Osteoblast (primary cell): ENCODE measurements at regions not wholly inside any gene's neighbourhood (a gene's known extent, or its start where the extent isn't known, plus 50 kb on each side); places are given as distances from the start of the nearest gene placed in this dataset.

ENCODE experiments used
- DNase-seq: peaks from one replicate; pipeline ENCODE4 v3.0.0; 2011; ENCODE audit warnings: low spot score, mixed read lengths; ENCODE audit not compliant: insufficient read length; ENCODE audit errors: missing footprints
- H2AFZ ChIP-seq: 2 replicates; pipeline ENCODE4 v1.6.0; 2011; ENCODE audit warnings: mild to moderate bottlenecking, low read length
- H3K27ac ChIP-seq: 2 replicates; pipeline ENCODE4 v1.5.1; 2011; ENCODE audit warnings: mild to moderate bottlenecking, low read depth, low read length, moderate library complexity
- H3K27me3 ChIP-seq: 2 replicates; pipeline ENCODE4 v1.6.0; 2012; ENCODE audit warnings: mild to moderate bottlenecking, control low read depth, inconsistent platforms, low read length, moderate library complexity; ENCODE audit not compliant: insufficient read depth
- H3K36me3 ChIP-seq: 2 replicates; pipeline ENCODE4 v1.5.1; 2011; ENCODE audit warnings: mild to moderate bottlenecking, low read length, control low read depth, moderate library complexity; ENCODE audit not compliant: insufficient read depth
- H3K4me1 ChIP-seq: 2 replicates; pipeline ENCODE4 v1.5.1; 2011; ENCODE audit warnings: mild to moderate bottlenecking, low read length, control low read depth, moderate library complexity; ENCODE audit not compliant: insufficient read depth
- H3K4me2 ChIP-seq: 2 replicates; pipeline ENCODE4 v1.6.0; 2011; ENCODE audit warnings: mild to moderate bottlenecking, low read length; ENCODE audit not compliant: insufficient read depth
- H3K4me3 ChIP-seq: fragments of 200-600 bp; sonication (generic); 3 replicates; pipeline ENCODE4 v1.5.1; 2012; ENCODE audit warnings: mild to moderate bottlenecking, low read length, inconsistent platforms; ENCODE audit not compliant: insufficient read depth
- H3K79me2 ChIP-seq: 2 replicates; pipeline ENCODE4 v1.6.0; 2012; ENCODE audit warnings: mild to moderate bottlenecking, low read length, control low read depth, inconsistent platforms; ENCODE audit not compliant: insufficient read depth
- H3K9me3 ChIP-seq: 2 replicates; pipeline ENCODE4 v1.5.1; 2011; ENCODE audit warnings: low read depth, low read length, control low read depth
- H4K20me1 ChIP-seq: 2 replicates; pipeline ENCODE4 v1.6.0; 2012; ENCODE audit warnings: mild to moderate bottlenecking, low read length, control low read depth; ENCODE audit not compliant: insufficient read depth
- TF ChIP-seq, protein P1 (sequence below): IDR thresholded peaks from 2 replicates; pipeline ENCODE4 v1.5.1; 2011; ENCODE audit warnings: mild to moderate bottlenecking, low read depth, low read length, moderate library complexity; ENCODE audit errors: extremely low read depth

DNA sequence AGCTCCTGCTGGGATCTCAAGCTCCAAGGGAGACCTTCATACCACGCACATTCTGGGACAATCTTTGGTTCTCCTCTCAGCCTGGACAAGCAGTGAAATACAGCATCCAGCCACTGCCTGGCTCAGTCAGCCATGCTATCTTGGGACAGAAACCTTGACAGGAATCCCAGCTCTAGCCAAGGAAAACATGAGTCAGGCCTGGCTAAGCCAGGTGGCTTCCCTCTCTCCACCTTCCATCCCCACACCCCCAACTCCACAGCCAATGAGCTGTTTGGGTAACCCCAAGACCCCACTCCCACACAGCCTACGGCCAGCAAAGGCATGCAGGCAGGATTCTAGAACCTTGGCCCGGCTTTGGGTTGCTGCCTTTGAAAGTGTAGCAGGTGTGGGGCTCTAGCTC is 64.9 kb downstream of the MCFD2 start:
- Histone ChIP-seq H3K4me2 (peak overlapping the region; percentile 56), H4K20me1 (no peaks in the 10 kb centered on the region), H3K79me2 (peaks cover 9% of the 10 kb centered on the region), H3K27me3 (no peaks in the 10 kb centered on the region), H3K27ac (peak overlapping the region; percentile 97), H3K4me3 (no peak overlapping the region), H3K9me3 (no peaks in the 10 kb centered on the region), H3K36me3 (no peaks in the 10 kb centered on the region), H2AFZ (no peak overlapping the region), H3K4me1 (peaks cover 68% of the 10 kb centered on the region)
- peak; percentile 82 for DNase-seq
- TF ChIP-seq, protein P1, sequence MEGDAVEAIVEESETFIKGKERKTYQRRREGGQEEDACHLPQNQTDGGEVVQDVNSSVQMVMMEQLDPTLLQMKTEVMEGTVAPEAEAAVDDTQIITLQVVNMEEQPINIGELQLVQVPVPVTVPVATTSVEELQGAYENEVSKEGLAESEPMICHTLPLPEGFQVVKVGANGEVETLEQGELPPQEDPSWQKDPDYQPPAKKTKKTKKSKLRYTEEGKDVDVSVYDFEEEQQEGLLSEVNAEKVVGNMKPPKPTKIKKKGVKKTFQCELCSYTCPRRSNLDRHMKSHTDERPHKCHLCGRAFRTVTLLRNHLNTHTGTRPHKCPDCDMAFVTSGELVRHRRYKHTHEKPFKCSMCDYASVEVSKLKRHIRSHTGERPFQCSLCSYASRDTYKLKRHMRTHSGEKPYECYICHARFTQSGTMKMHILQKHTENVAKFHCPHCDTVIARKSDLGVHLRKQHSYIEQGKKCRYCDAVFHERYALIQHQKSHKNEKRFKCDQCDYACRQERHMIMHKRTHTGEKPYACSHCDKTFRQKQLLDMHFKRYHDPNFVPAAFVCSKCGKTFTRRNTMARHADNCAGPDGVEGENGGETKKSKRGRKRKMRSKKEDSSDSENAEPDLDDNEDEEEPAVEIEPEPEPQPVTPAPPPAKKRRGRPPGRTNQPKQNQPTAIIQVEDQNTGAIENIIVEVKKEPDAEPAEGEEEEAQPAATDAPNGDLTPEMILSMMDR, result no peak

DNA sequence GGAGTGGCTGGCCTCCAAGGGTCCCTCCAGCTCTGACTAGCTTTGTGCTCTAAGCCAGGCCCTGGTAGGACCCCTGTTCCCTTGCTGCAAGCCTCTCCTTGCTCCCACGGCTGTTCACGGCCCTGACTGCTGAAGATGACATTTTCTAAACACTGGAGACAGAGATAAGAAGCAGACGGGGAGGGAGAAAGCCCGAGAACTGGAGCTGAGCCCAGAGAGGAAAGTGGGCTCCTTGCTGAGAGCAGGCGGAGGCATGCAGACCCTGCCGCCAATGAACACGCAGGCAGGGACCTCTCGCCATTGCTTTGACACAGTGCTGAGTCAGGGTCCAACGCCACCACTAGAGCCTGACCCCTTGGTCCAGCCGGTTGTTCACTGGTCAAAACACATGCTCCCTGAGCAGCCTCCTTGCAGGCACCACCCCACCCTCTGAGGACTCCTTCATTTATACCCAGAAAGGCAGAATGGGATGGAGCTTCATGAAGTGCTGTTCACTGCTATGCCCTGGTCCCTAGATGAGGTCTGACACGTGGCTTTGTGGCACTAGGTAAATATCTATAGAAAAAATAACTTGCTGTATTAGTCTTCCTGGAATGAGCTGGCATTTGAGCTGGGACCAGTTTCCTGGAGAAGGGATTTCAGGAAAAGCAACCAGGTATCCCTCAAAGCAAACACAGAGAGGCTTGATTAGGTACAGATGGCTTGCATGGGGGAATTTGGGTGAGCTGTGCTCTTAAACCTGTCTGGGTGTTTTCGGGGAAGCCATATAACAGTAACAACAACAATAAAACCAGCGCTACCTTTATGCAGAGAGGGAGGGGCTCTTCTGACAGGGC is 65.7 kb downstream of the MCFD2 start:
- H3K27me3 ChIP-seq, result no peaks in the 10 kb centered on the region
- H3K9me3 ChIP-seq, result no peaks in the 10 kb centered on the region
- peak overlapping the region; percentile 56 for H3K4me2 ChIP-seq
- peak; percentile 85 for DNase-seq
- H3K27ac ChIP-seq, result peak overlapping the region; percentile 97
- H3K79me2 ChIP-seq, result peaks cover 9% of the 10 kb centered on the region
- H4K20me1 ChIP-seq, result no peaks in the 10 kb centered on the region
- TF ChIP-seq, protein P1, result no peak
- no peak overlapping the region for H3K4me3 ChIP-seq
- H3K4me1 ChIP-seq, result peaks cover 62% of the 10 kb centered on the region
- no peaks in the 10 kb centered on the region for H3K36me3 ChIP-seq
- H2AFZ ChIP-seq, result no peak overlapping the region

DNA sequence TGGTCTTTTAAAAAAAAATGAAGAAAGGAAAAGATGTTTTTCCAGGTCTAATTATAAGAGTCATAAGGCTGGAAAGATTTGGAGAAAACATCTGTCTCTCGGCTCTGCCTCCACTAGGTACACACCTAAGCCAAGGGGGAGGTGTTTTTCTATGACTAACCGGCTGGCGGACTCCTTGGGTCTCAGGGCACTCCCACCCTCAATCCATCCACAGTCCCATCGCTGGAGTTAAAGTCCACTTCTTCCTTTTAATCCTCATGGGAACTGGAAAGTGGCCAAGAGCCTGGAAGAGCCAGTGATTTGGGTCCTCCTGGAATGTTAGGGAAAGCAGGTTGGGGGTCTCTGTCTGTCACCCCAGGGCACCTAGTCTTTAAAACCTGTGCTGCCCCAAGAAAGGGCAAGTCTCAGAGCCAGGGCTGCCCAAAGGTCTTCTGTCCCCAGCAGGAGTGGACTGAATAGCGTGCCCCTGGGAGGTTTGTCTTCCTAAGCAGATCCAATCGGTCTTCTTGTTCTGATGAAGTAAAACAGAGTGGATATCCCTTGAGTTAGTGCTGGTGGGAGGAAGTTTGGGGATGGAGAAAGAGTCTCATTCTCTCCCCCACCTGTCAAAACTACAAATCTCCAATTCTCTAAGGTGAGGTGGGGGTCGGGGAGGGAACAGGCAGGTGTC is 66.4 kb downstream of the MCFD2 start:
- H3K4me2 ChIP-seq, result peak overlapping the region; percentile 23
- TF ChIP-seq, protein P1, result no peak
- H3K9me3 ChIP-seq, result no peaks in the 10 kb centered on the region
- no peak overlapping the region for H3K4me3 ChIP-seq
- H3K79me2 ChIP-seq, result peaks cover 9% of the 10 kb centered on the region
- H3K4me1 ChIP-seq, result peaks cover 56% of the 10 kb centered on the region
- DNase-seq, result no peak
- no peaks in the 10 kb centered on the region for H4K20me1 ChIP-seq
- peak overlapping the region; percentile 97 for H3K27ac ChIP-seq
- no peaks in the 10 kb centered on the region for H3K36me3 ChIP-seq
- no peaks in the 10 kb centered on the region for H3K27me3 ChIP-seq
- H2AFZ ChIP-seq, result no peak overlapping the region

DNA sequence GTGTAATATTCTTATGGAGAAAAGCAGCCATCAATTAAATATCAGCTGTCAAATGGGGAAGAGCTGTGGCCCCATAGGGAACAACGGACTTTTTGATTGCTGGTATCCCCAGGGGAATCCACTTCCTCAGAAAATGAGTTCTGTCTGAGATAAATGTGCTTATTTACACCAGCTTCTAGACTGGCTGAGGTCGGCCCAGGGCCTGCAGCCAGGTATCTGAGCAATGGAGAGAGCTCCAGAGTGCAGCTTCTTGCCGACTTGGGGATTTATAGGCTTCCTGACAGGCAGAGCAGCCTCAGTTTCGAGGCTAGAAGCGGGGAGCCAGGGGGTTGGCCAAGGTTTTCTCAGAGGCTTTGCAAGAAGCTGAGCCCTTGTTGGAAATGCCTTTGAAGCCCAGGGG is 67.2 kb downstream of the MCFD2 start:
- Histone ChIP-seq H3K27me3 (no peaks in the 10 kb centered on the region), H3K36me3 (no peaks in the 10 kb centered on the region), H3K27ac (peak overlapping the region; percentile 97), H3K4me2 (peak overlapping the region; percentile 39), H2AFZ (no peak overlapping the region), H3K4me1 (peaks cover 56% of the 10 kb centered on the region), H3K79me2 (peaks cover 6% of the 10 kb centered on the region), H3K9me3 (no peaks in the 10 kb centered on the region), H4K20me1 (no peaks in the 10 kb centered on the region), H3K4me3 (no peak overlapping the region)
- TF ChIP-seq, protein P1, result no peak
- no peak for DNase-seq
